Body of pancreas (tissue), 4 donors: ENCODE measurements at regions not wholly inside any gene's neighbourhood (a gene's known extent, or its start where the extent isn't known, plus 50 kb on each side); places are given as distances from the start of the nearest gene placed in this dataset.

Experiments used
- CTCF ChIP-seq, 7 experiments: fragments of 450-650 bp in 4 of 7; fragments of 200-600 bp in 3 of 7; sonication (generic) in 3 of 7; IDR thresholded peaks; one replicate each; pipeline ENCODE4 v1.5.1; 2016 to 2019; ENCODE audit warnings: antibody characterized with exemption in 7 of 7
- POLR2A ChIP-seq, 3 donors: fragments of 450-650 bp; IDR thresholded peaks; one replicate each; pipeline ENCODE4 v1.6.1; 2016; ENCODE audit warnings: antibody characterized with exemption in 3 of 3, mild to moderate bottlenecking in 2 of 3

GRCh38 chr15:58322253-58322652, 109.5 kb upstream of the LIPC start:
- TF ChIP-seq CTCF (IDR thresholded peaks at IDR 0.05) (no peak), POLR2A (IDR thresholded peaks at IDR 0.05) (no peak)
